HG02970 (cell line): ENCODE measurements at regions not wholly inside any gene's neighbourhood (a gene's known extent, or its start where the extent isn't known, plus 50 kb on each side); places are given as distances from the start of the nearest gene placed in this dataset.

ENCODE experiments used
- ATAC-seq: cut with Tn5 transposase; IDR thresholded peaks from one replicate; pipeline ENCODE4 v1.9.1; 2021; ENCODE audit warnings: mild to moderate bottlenecking, moderate library complexity, moderate number of reproducible peaks; ENCODE audit not compliant: unreplicated experiment, low FRiP score

GRCh38 chr15:94671858-94672532 lies 440.6 kb downstream of the MCTP2 start:
- ATAC-seq = no peak

- ATAC-seq = no peak
Observed at GRCh38 chr15:94673801-94674200, 442.4 kb downstream of the MCTP2 start.

GRCh38 chr15:94674296-94674695 lies 442.9 kb downstream of the MCTP2 start:
- ATAC-seq = no peak

GRCh38 chr15:94677202-94677790 lies 445.9 kb downstream of the MCTP2 start:
- ATAC-seq = no peak

GRCh38 chr15:94682171-94682570 lies 450.8 kb downstream of the MCTP2 start:
- ATAC-seq = no peak

- ATAC-seq = no peak
Observed at GRCh38 chr15:94683902-94684301, 452.5 kb downstream of the MCTP2 start.

GRCh38 chr15:94691169-94691568 lies 459.8 kb downstream of the MCTP2 start:
- no peak for ATAC-seq

GRCh38 chr15:94692710-94693109 lies 461.3 kb downstream of the MCTP2 start:
- no peak for ATAC-seq

GRCh38 chr15:94700211-94700610 lies 468.9 kb downstream of the MCTP2 start:
- no peak for ATAC-seq

- ATAC-seq = no peak
Observed at GRCh38 chr15:94701281-94701985, 470.1 kb downstream of the MCTP2 start.

- ATAC-seq = no peak
Observed at GRCh38 chr15:94703596-94703995, 472.2 kb downstream of the MCTP2 start.

- no peak for ATAC-seq
Observed at GRCh38 chr15:94704421-94704820, 473.1 kb downstream of the MCTP2 start.

GRCh38 chr15:94704946-94705345 lies 473.6 kb downstream of the MCTP2 start:
- ATAC-seq = no peak

GRCh38 chr15:94709319-94709718 lies 478.0 kb downstream of the MCTP2 start:
- ATAC-seq = no peak

GRCh38 chr15:94722024-94722636 lies 490.8 kb downstream of the MCTP2 start:
- ATAC-seq = no peak

GRCh38 chr15:94723801-94724200 lies 492.4 kb downstream of the MCTP2 start:
- ATAC-seq = no peak

- no peak for ATAC-seq
Observed at GRCh38 chr15:94731286-94731685, 499.9 kb downstream of the MCTP2 start.

- no peak for ATAC-seq
Observed at GRCh38 chr15:94734460-94734859, 503.1 kb downstream of the MCTP2 start.

- ATAC-seq = no peak
Observed at GRCh38 chr15:94736236-94736635, 504.9 kb downstream of the MCTP2 start.

GRCh38 chr15:94739639-94740038 lies 508.3 kb downstream of the MCTP2 start:
- ATAC-seq = no peak

GRCh38 chr15:94740469-94740868 lies 509.1 kb downstream of the MCTP2 start:
- no peak for ATAC-seq
